Liver (tissue), 8 donors: ENCODE measurements at regions not wholly inside any gene's neighbourhood (a gene's known extent, or its start where the extent isn't known, plus 50 kb on each side); places are given as distances from the start of the nearest gene placed in this dataset.

ENCODE experiments used
- DNase-seq: peaks from one replicate; pipeline ENCODE4 v3.0.0-alpha.2; 2017; ENCODE audit warnings: low spot score
- H3K27ac ChIP-seq, 2 donors: one replicate each; pipeline ENCODE4 v1.7.0; 2013; ENCODE audit warnings: inconsistent platforms in 2 of 2, low read length in 2 of 2, control low read depth in 1 of 2, low read depth in 1 of 2, mild to moderate bottlenecking in 1 of 2
- H3K27me3 ChIP-seq, 4 donors: one replicate each; pipeline versions ENCODE4 v1.6.1 to v1.7.0; 2013; ENCODE audit warnings: low read length in 3 of 4, inconsistent platforms in 1 of 4, mild to moderate bottlenecking in 1 of 4, moderate library complexity in 1 of 4; ENCODE audit not compliant: control insufficient read depth in 4 of 4, insufficient read depth in 4 of 4
- H3K36me3 ChIP-seq, 4 donors: one replicate each; pipeline versions ENCODE4 v1.6.1 to v1.7.0; 2013; ENCODE audit warnings: low read length in 3 of 4, mild to moderate bottlenecking in 3 of 4, low read depth in 1 of 4, moderate library complexity in 1 of 4; ENCODE audit not compliant: control insufficient read depth in 4 of 4, insufficient read depth in 3 of 4
- H3K4me1 ChIP-seq, 4 donors: one replicate each; pipeline versions ENCODE4 v1.6.1 to v1.7.0; 2013; ENCODE audit warnings: low read length in 3 of 4, mild to moderate bottlenecking in 3 of 4, moderate library complexity in 1 of 4; ENCODE audit not compliant: control insufficient read depth in 4 of 4, insufficient read depth in 4 of 4
- H3K4me3 ChIP-seq, 3 donors: one replicate each; pipeline versions ENCODE4 v1.6.1 to v1.7.0; 2013; ENCODE audit warnings: low read length in 3 of 3, control low read depth in 1 of 3, low read depth in 1 of 3, mild to moderate bottlenecking in 1 of 3
- H3K9ac ChIP-seq, 2 donors: one replicate each; pipeline ENCODE4 v1.7.0; 2013; ENCODE audit warnings: low read length in 2 of 2, mild to moderate bottlenecking in 2 of 2, moderate library complexity in 2 of 2, control low read depth in 1 of 2, low read depth in 1 of 2
- H3K9me3 ChIP-seq, 4 donors: one replicate each; pipeline versions ENCODE4 v1.6.1 to v1.7.0; 2013; ENCODE audit warnings: low read length in 3 of 4; ENCODE audit not compliant: control insufficient read depth in 4 of 4
- EGR1 ChIP-seq, 2 donors: IDR thresholded peaks; 2 replicates each; pipeline ENCODE4 v1.6.1; 2016 to 2018; ENCODE audit warnings: antibody characterized with exemption in 2 of 2, low read depth in 2 of 2
- FOXA1 ChIP-seq: IDR thresholded peaks from 2 replicates; pipeline ENCODE4 v1.6.1; 2016; ENCODE audit warnings: antibody characterized with exemption
- FOXA2 ChIP-seq: IDR thresholded peaks from 2 replicates; pipeline ENCODE4 v1.6.1; 2016; ENCODE audit warnings: antibody characterized with exemption
- GABPA ChIP-seq, 2 donors: IDR thresholded peaks in 1 of 2; conservative IDR thresholded peaks in 1 of 2; 2 replicates each; pipeline ENCODE4 v1.6.1; 2016; ENCODE audit warnings: antibody characterized with exemption in 2 of 2, mild to moderate bottlenecking in 1 of 2, moderate library complexity in 1 of 2
- HNF4G ChIP-seq: IDR thresholded peaks from 2 replicates; pipeline ENCODE4 v1.6.1; 2016; ENCODE audit warnings: antibody characterized with exemption
- JUND ChIP-seq, 2 donors: IDR thresholded peaks; 2 replicates each; pipeline ENCODE4 v1.6.1; 2016; ENCODE audit warnings: antibody characterized with exemption in 2 of 2
- NR2F2 ChIP-seq: IDR thresholded peaks from 2 replicates; pipeline ENCODE4 v1.6.1; 2016; ENCODE audit warnings: antibody characterized with exemption
- RAD21 ChIP-seq, 2 donors: IDR thresholded peaks; 2 replicates each; pipeline ENCODE4 v1.6.1; 2016; ENCODE audit warnings: antibody characterized with exemption in 2 of 2, mild to moderate bottlenecking in 2 of 2
- RXRA ChIP-seq, 2 donors: IDR thresholded peaks; 2 replicates each; pipeline ENCODE4 v1.6.1; 2017 to 2018; ENCODE audit warnings: antibody characterized with exemption in 2 of 2, mild to moderate bottlenecking in 1 of 2
- SP1 ChIP-seq: IDR thresholded peaks from 2 replicates; pipeline ENCODE4 v1.6.1; 2018; ENCODE audit warnings: antibody characterized with exemption, mild to moderate bottlenecking
- TAF1 ChIP-seq: conservative IDR thresholded peaks from 2 replicates; pipeline ENCODE4 v1.6.1; 2016; ENCODE audit warnings: antibody characterized with exemption, mild to moderate bottlenecking
- YY1 ChIP-seq: IDR thresholded peaks from 2 replicates; pipeline ENCODE4 v1.6.1; 2016; ENCODE audit warnings: antibody characterized with exemption, mild to moderate bottlenecking
- WGBS: extraction: QIAGEN DNeasy Blood & Tissue Kit; methylation state at CpG from one replicate; pipeline ENCODE4 v1.1.7; 2013; 5-methylcytosine and 5-hydroxymethylcytosine counted together
- TF ChIP-seq, protein P1 (sequence below): fragments of 150-350 bp; IDR thresholded peaks from 2 replicates; pipeline ENCODE4 v1.5.1; 2017; ENCODE audit warnings: improper control_type of control experiment, low read depth, low read length; ENCODE audit not compliant: missing input control
- TF ChIP-seq, protein P2 (sequence below): IDR thresholded peaks from 2 replicates; pipeline ENCODE4 v1.6.1; 2016; ENCODE audit warnings: antibody characterized with exemption
- TF ChIP-seq, protein P3 (sequence below): IDR thresholded peaks from 2 replicates; pipeline ENCODE4 v1.6.1; 2016; ENCODE audit warnings: antibody characterized with exemption, mild to moderate bottlenecking
- TF ChIP-seq, protein P4 (sequence below): IDR thresholded peaks from 2 replicates; pipeline ENCODE4 v1.6.1; 2016; ENCODE audit warnings: antibody characterized with exemption
- TF ChIP-seq, protein P5 (sequence below): IDR thresholded peaks from 2 replicates; pipeline ENCODE4 v1.6.1; 2016; ENCODE audit warnings: antibody characterized with exemption
- donor health status: healthy.
- donor health status: healthy.
- donor health status: healthy.
- donor health status: healthy.
- donor health status: healthy.

DNA sequence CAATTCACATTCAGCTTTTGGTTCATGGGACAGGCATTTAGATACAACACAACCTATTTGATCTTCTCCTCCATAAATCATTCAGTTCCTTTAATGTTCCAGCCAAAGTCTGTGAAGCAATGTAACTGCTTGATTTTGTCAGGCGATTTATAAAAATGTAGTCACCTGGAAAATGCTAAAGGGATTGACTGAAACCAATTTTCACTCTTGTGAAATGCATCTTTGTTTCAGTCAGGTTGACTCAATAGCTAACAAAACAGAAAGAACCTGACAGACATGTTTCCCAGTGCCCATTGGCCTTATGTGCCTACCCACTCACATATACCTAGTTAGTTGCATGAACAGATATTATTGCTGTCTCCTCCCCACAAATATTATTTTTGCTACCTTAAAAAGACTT is 335.7 kb downstream of the CHRM3 start:
- Histone ChIP-seq H3K27ac (no peak overlapping the region), H3K4me1 (no peaks in the 10 kb centered on the region), H3K9ac (no peak overlapping the region), H3K36me3 (no peaks in the 10 kb centered on the region), H3K27me3 (no peaks in the 10 kb centered on the region), H3K9me3 (no peaks in the 10 kb centered on the region), H3K4me3 (no peak overlapping the region)
- WGBS, result 85% methylated on average over 1 of the region's 1 CpG
- TF ChIP-seq FOXA1 (no peak), EGR1 (IDR thresholded peaks at IDR 0.05; ENCODE audit: low read depth in 2 of 2) (no peak), NR2F2 (no peak)
- TF ChIP-seq, protein P1, sequence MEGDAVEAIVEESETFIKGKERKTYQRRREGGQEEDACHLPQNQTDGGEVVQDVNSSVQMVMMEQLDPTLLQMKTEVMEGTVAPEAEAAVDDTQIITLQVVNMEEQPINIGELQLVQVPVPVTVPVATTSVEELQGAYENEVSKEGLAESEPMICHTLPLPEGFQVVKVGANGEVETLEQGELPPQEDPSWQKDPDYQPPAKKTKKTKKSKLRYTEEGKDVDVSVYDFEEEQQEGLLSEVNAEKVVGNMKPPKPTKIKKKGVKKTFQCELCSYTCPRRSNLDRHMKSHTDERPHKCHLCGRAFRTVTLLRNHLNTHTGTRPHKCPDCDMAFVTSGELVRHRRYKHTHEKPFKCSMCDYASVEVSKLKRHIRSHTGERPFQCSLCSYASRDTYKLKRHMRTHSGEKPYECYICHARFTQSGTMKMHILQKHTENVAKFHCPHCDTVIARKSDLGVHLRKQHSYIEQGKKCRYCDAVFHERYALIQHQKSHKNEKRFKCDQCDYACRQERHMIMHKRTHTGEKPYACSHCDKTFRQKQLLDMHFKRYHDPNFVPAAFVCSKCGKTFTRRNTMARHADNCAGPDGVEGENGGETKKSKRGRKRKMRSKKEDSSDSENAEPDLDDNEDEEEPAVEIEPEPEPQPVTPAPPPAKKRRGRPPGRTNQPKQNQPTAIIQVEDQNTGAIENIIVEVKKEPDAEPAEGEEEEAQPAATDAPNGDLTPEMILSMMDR, result no peak
- no peak for DNase-seq

DNA sequence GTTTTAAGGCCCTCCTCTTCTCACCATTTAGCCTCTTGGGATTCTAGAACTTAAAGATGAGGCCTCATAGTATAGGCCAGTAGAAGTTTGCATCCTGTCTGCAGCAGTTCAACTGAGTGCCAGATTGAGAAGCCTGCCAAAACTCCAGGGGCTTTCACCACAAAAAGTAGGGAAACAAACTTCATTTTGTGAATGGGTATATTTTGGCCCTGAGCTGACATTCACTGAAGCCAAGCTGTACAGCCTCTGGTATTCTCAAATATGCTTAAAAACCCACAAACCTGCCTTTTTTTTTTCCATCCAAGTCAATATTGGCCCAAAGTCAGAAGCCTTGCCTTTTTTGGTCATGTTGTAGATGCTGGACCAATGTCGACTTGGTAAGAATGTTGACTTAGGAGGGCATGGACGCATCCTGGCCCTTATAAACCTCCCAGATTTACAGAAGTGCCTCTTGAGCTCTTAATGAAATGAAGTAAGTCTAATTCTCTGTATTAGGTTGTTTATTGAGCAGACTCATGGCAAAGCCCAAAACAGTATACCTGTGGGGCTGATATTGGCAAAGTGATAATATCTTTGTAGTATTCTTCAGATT is 337.5 kb downstream of the CHRM3 start:
- Histone ChIP-seq H3K4me3 (no peak overlapping the region), H3K9ac (no peak overlapping the region), H3K27ac (no peak overlapping the region), H3K4me1 (no peaks in the 10 kb centered on the region), H3K9me3 (no peaks in the 10 kb centered on the region), H3K36me3 (no peaks in the 10 kb centered on the region), H3K27me3 (no peaks in the 10 kb centered on the region)
- 74% methylated on average over 2 of the region's 2 CpGs for WGBS
- DNase-seq, result no peak
- TF ChIP-seq NR2F2 (no peak), JUND (IDR thresholded peaks at IDR 0.05) (no peak), EGR1 (IDR thresholded peaks at IDR 0.05; ENCODE audit: low read depth in 2 of 2) (no peak), FOXA2 (no peak), FOXA1 (no peak), TAF1 (no peak), HNF4G (no peak)
- TF ChIP-seq, protein P2, sequence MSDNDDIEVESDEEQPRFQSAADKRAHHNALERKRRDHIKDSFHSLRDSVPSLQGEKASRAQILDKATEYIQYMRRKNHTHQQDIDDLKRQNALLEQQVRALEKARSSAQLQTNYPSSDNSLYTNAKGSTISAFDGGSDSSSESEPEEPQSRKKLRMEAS, result no peak

DNA sequence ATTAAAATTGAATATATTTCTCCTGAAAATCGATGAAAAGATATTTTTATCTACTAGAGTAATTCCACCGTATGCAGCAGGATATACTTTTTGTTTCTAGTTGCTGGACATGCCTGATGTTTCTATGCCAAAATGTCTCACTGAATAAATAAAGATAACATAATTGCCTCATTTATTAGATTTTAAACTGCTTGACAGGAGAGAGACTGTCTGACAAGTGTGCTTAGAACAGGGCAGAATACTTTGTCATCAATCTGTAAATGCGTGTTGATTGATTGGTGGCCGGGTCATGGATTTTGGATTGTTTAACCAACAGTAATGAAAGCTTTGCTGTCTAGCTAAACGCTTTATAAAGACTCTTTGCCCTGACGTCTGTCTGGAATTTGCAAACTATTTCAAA is 339.0 kb downstream of the CHRM3 start:
- WGBS, result 50% methylated on average over 6 of the region's 6 CpGs
- Histone ChIP-seq H3K9me3 (no peaks in the 10 kb centered on the region), H3K4me3 (no peak overlapping the region), H3K36me3 (no peaks in the 10 kb centered on the region), H3K27ac (no peak overlapping the region), H3K27me3 (peaks cover 0 to 1% (median 0%) of the 10 kb centered on the region in 4 donors), H3K9ac (no peak overlapping the region), H3K4me1 (no peaks in the 10 kb centered on the region)
- DNase-seq, result no peak
- TF ChIP-seq HNF4G (no peak), GABPA (IDR thresholded peaks at IDR 0.05 in 1 of 2, conservative IDR thresholded peaks at IDR 0.05 in 1 of 2) (no peak), RAD21 (IDR thresholded peaks at IDR 0.05) (no peak), JUND (IDR thresholded peaks at IDR 0.05) (no peak), YY1 (no peak), RXRA (IDR thresholded peaks at IDR 0.05) (no peak), NR2F2 (no peak), EGR1 (IDR thresholded peaks at IDR 0.05; ENCODE audit: low read depth in 2 of 2) (no peak), SP1 (no peak)
- TF ChIP-seq, protein P3, sequence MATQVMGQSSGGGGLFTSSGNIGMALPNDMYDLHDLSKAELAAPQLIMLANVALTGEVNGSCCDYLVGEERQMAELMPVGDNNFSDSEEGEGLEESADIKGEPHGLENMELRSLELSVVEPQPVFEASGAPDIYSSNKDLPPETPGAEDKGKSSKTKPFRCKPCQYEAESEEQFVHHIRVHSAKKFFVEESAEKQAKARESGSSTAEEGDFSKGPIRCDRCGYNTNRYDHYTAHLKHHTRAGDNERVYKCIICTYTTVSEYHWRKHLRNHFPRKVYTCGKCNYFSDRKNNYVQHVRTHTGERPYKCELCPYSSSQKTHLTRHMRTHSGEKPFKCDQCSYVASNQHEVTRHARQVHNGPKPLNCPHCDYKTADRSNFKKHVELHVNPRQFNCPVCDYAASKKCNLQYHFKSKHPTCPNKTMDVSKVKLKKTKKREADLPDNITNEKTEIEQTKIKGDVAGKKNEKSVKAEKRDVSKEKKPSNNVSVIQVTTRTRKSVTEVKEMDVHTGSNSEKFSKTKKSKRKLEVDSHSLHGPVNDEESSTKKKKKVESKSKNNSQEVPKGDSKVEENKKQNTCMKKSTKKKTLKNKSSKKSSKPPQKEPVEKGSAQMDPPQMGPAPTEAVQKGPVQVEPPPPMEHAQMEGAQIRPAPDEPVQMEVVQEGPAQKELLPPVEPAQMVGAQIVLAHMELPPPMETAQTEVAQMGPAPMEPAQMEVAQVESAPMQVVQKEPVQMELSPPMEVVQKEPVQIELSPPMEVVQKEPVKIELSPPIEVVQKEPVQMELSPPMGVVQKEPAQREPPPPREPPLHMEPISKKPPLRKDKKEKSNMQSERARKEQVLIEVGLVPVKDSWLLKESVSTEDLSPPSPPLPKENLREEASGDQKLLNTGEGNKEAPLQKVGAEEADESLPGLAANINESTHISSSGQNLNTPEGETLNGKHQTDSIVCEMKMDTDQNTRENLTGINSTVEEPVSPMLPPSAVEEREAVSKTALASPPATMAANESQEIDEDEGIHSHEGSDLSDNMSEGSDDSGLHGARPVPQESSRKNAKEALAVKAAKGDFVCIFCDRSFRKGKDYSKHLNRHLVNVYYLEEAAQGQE, result no peak
- TF ChIP-seq, protein P4, sequence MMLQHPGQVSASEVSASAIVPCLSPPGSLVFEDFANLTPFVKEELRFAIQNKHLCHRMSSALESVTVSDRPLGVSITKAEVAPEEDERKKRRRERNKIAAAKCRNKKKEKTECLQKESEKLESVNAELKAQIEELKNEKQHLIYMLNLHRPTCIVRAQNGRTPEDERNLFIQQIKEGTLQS, result no peak
- TF ChIP-seq, protein P1, result no peak
- TF ChIP-seq, protein P5, sequence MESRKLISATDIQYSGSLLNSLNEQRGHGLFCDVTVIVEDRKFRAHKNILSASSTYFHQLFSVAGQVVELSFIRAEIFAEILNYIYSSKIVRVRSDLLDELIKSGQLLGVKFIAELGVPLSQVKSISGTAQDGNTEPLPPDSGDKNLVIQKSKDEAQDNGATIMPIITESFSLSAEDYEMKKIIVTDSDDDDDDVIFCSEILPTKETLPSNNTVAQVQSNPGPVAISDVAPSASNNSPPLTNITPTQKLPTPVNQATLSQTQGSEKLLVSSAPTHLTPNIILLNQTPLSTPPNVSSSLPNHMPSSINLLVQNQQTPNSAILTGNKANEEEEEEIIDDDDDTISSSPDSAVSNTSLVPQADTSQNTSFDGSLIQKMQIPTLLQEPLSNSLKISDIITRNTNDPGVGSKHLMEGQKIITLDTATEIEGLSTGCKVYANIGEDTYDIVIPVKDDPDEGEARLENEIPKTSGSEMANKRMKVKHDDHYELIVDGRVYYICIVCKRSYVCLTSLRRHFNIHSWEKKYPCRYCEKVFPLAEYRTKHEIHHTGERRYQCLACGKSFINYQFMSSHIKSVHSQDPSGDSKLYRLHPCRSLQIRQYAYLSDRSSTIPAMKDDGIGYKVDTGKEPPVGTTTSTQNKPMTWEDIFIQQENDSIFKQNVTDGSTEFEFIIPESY, result no peak
- TF ChIP-seq, protein P2, result no peak
